ENCODE measurements at regions not wholly inside any gene's neighbourhood (a gene's known extent, or its start where the extent isn't known, plus 50 kb on each side); places are given as distances from the start of the nearest gene placed in this dataset.
"Not testable (repeated sequence)": the region's sequence is repeated elsewhere in the genome, so short reads cannot be mapped to it uniquely, and the experiment has no call there.

- DNase-seq = no peak
These were observed 129.6 kb downstream of the CD24 start for GRCh38 chr6:106844930-106845329.

- no peak for DNase-seq
These were observed 141.6 kb downstream of the CD24 start for GRCh38 chr6:106832766-106833510.

GRCh38 chr6:106830930-106831329, 143.6 kb downstream of the CD24 start:
- no peak for DNase-seq

- no peak for DNase-seq
These were observed 145.1 kb downstream of the CD24 start for GRCh38 chr6:106829451-106829850.

GRCh38 chr6:106827081-106827480, 147.4 kb downstream of the CD24 start:
- no peak for DNase-seq

- DNase-seq = no peak
These were observed 149.4 kb downstream of the CD24 start for GRCh38 chr6:106825156-106825555.

GRCh38 chr6:106823732-106824351, 150.7 kb downstream of the CD24 start:
- DNase-seq = no peak

- DNase-seq = no peak
These were observed 151.5 kb downstream of the CD24 start for GRCh38 chr6:106823058-106823457.

- no peak for DNase-seq
These were observed 154.1 kb downstream of the CD24 start for GRCh38 chr6:106820412-106820852.

- no peak for DNase-seq
These were observed 163.3 kb downstream of the CD24 start for GRCh38 chr6:106811088-106811686.

- no peak for DNase-seq
These were observed 165.8 kb downstream of the CD24 start for GRCh38 chr6:106808758-106809157.

GRCh38 chr6:106807947-106808611, 166.4 kb downstream of the CD24 start:
- no peak for DNase-seq

GRCh38 chr6:106806253-106806652, 168.3 kb downstream of the CD24 start:
- DNase-seq = not testable (repeated sequence)

- no peak for DNase-seq
These were observed 168.8 kb downstream of the CD24 start for GRCh38 chr6:106805771-106806170.

GRCh38 chr6:106804346-106805335, 169.9 kb downstream of the CD24 start:
- no peak for DNase-seq

- DNase-seq = no peak
These were observed 171.3 kb downstream of the CD24 start for GRCh38 chr6:106803188-106803587.

- DNase-seq = no peak
These were observed 172.4 kb downstream of the CD24 start for GRCh38 chr6:106802139-106802538.

GRCh38 chr6:106801256-106801655, 171.9 kb downstream of the QRSL1 start:
- DNase-seq = no peak

GRCh38 chr6:106800379-106800778, 171.0 kb downstream of the QRSL1 start:
- DNase-seq = no peak

GRCh38 chr6:106799031-106799894, 169.9 kb downstream of the QRSL1 start:
- peak; percentile 52 for DNase-seq

- no peak for DNase-seq
These were observed 167.8 kb downstream of the QRSL1 start for GRCh38 chr6:106797186-106797585.

Data from NK-92 treated with Interleukin-12 subunit alpha and Interleukin-12 subunit beta, amount 100 ng/mL, for 24 hours (cell line).